Stimulated activated CD4-positive, alpha-beta T cell treated with anti-CD3 and anti-CD28 coated beads, Interleukin-2, amount 100 ng/mL, for 4 hours (primary cell): ENCODE measurements at regions not wholly inside any gene's neighbourhood (a gene's known extent, or its start where the extent isn't known, plus 50 kb on each side); places are given as distances from the start of the nearest gene placed in this dataset.

ENCODE experiments used
- DNase-seq: peaks from one replicate; pipeline ENCODE4 v3.0.0-alpha.2; 2020; ENCODE audit warnings: low read depth

- DNase-seq: no peak
Measured at GRCh38 chr7:42858570-42858969, 53.3 kb downstream of the C7orf25 start.

- DNase-seq: no peak
Measured at GRCh38 chr7:42856605-42856987, 55.3 kb downstream of the C7orf25 start.

GRCh38 chr7:42854571-42855118, 57.2 kb downstream of the C7orf25 start:
- DNase-seq: no peak

- no peak for DNase-seq
Measured at GRCh38 chr7:42852531-42852930, 59.3 kb downstream of the C7orf25 start.

- DNase-seq: no peak
Measured at GRCh38 chr7:42843205-42843800, 68.6 kb downstream of the C7orf25 start.

- DNase-seq: no peak
Measured at GRCh38 chr7:42834676-42835075, 77.2 kb downstream of the C7orf25 start.

- no peak for DNase-seq
Measured at GRCh38 chr7:42833411-42833810, 78.5 kb downstream of the C7orf25 start.

GRCh38 chr7:42832667-42833066, 79.2 kb downstream of the C7orf25 start:
- no peak for DNase-seq

GRCh38 chr7:42831718-42832522, 80.0 kb downstream of the C7orf25 start:
- no peak for DNase-seq

GRCh38 chr7:42831006-42831717, 80.7 kb downstream of the C7orf25 start:
- no peak for DNase-seq

GRCh38 chr7:42812779-42813178, 99.1 kb downstream of the C7orf25 start:
- no peak for DNase-seq

GRCh38 chr7:42805601-42806000, 106.3 kb downstream of the C7orf25 start:
- no peak for DNase-seq

GRCh38 chr7:42794673-42795072, 117.2 kb downstream of the C7orf25 start:
- DNase-seq: no peak

GRCh38 chr7:42792841-42793240, 119.0 kb downstream of the C7orf25 start:
- DNase-seq: no peak

GRCh38 chr7:42790196-42790595, 121.7 kb downstream of the C7orf25 start:
- no peak for DNase-seq

- no peak for DNase-seq
Measured at GRCh38 chr7:42774436-42774835, 137.4 kb downstream of the C7orf25 start.

GRCh38 chr7:42770114-42770513, 141.8 kb downstream of the C7orf25 start:
- DNase-seq: no peak

GRCh38 chr7:42768045-42768444, 143.8 kb downstream of the C7orf25 start:
- no peak for DNase-seq

GRCh38 chr7:42766782-42767423, 145.0 kb downstream of the C7orf25 start:
- no peak for DNase-seq

- no peak for DNase-seq
Measured at GRCh38 chr7:42765931-42766330, 145.9 kb downstream of the C7orf25 start.

- DNase-seq: no peak
Measured at GRCh38 chr7:42763137-42763551, 148.7 kb downstream of the C7orf25 start.

GRCh38 chr7:42761486-42761885, 150.4 kb downstream of the C7orf25 start:
- no peak for DNase-seq
